GM12873 (cell line): ENCODE measurements at regions not wholly inside any gene's neighbourhood (a gene's known extent, or its start where the extent isn't known, plus 50 kb on each side); places are given as distances from the start of the nearest gene placed in this dataset.

ENCODE experiments used
- TF ChIP-seq, protein P1 (sequence below): IDR thresholded peaks from 2 replicates; pipeline ENCODE4 v1.5.1; 2012; ENCODE audit warnings: low read depth, mild to moderate bottlenecking, moderate library complexity, low read length, control low read depth; ENCODE audit not compliant: insufficient read depth; ENCODE audit errors: missing control alignments

DNA sequence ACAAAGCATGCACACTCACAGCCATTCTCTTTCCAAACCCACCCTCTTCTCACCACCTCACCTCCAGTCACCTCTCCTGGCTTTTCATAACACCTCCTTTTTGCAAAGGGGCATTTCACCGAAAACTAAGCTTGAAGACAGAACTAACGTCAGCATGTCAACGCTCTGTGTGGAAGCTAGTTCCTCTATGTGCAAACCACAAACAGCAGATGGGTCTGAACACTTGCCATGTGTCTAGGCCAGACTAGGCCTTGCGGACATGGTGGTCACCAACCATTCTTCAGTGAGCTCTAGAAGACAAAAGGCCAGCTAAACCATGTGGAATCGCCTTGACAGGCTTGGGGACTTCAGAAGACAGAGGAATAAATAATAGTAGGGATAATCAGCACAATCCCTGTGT is 148.5 kb downstream of the TXNL1 start:
- TF ChIP-seq, protein P1, sequence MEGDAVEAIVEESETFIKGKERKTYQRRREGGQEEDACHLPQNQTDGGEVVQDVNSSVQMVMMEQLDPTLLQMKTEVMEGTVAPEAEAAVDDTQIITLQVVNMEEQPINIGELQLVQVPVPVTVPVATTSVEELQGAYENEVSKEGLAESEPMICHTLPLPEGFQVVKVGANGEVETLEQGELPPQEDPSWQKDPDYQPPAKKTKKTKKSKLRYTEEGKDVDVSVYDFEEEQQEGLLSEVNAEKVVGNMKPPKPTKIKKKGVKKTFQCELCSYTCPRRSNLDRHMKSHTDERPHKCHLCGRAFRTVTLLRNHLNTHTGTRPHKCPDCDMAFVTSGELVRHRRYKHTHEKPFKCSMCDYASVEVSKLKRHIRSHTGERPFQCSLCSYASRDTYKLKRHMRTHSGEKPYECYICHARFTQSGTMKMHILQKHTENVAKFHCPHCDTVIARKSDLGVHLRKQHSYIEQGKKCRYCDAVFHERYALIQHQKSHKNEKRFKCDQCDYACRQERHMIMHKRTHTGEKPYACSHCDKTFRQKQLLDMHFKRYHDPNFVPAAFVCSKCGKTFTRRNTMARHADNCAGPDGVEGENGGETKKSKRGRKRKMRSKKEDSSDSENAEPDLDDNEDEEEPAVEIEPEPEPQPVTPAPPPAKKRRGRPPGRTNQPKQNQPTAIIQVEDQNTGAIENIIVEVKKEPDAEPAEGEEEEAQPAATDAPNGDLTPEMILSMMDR: no peak

DNA sequence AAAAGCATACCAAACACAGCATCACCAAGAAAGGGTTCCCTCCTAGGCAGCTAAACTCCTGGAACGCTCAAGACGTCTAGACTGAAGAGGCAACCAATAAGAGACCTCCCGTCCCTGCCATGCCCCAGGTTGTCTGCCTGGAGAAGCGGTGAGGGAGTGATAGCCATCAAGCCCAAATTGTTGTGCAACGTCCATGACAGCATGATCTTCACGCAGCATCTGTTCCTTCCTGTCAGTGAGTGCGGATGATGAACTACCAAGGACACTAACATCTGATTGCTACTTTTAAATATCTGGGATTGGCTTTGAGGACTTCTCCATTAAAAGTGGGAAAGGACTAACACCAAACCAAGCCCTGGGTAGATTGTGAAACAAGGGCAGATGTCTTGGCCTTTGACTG is 149.7 kb downstream of the TXNL1 start:
- TF ChIP-seq, protein P1: no peak

DNA sequence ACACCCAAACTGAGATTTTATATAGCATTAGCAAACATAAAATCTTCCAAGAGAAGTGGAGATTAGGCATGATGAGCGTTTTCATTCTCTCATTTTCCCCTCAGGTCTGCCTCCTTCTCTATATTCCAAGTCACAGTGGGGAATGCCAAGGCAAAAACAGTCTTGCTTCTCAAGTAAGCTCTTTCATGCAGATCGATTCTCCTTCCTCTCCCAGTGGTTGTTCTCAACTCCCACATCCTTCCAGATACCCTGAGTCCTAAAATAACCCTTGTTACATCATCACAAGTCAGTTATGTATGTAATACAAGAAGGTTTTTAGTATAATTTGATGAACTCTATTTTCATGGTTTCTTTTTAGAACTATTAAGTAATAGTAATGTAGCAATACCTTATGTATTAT is 150.6 kb downstream of the TXNL1 start:
- TF ChIP-seq, protein P1: no peak

DNA sequence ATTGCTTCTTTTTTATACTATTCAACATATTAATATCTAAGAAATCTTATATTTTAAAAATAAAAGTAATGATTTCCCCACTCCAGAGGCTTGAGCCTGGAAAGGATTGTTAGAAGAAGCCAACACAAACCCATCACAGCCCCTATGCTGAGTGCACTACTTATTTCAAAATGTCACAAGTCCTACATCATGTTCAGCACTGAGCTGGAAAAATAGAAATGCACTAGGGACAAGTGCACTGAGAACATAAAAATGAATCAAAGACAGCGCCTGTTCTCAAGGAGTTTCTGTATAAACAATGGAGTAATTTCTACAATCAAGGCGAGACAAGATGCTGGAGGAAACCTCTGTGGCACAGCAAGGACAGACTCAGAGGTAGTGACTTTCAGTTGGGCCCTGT is 155.0 kb downstream of the TXNL1 start:
- TF ChIP-seq, protein P1: no peak

DNA sequence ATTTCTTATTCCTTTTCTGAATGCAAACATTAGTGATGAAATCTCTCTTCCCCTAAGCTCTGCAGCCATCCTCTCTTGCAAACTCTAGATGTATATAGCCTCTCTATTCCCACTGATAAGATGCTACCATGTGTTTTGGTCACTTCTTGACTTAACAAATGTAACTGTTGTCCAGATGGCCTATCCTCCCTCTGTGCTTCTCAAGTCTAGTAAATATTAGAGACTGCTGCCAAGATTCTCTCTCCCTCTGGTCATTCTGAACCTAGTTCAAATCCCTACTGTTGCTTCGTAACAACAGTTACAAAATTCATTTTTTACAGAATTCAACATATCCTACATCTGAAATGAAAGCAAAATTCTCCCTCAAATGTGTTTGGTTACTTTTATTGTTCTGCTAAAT is 156.6 kb downstream of the TXNL1 start:
- TF ChIP-seq, protein P1: no peak

DNA sequence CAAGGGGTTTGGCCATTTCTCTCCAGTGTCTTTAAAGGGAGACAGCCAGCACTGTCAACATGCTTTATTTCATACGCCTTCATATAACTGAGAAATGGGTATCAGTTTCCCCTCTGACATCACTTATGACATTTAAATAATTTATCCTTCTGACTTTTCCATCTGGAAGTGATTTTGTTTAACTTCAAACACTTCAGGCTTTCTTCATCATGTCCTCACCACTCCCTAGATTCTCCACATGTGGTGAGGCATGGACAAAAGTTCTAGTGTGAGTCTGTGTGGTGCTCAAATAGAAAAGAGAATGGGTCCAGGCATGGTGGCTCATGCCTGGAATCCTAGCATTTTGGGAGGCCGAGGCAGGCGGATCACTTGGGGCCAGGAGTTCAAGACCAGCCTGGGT is 158.6 kb downstream of the TXNL1 start:
- TF ChIP-seq, protein P1: no peak

DNA sequence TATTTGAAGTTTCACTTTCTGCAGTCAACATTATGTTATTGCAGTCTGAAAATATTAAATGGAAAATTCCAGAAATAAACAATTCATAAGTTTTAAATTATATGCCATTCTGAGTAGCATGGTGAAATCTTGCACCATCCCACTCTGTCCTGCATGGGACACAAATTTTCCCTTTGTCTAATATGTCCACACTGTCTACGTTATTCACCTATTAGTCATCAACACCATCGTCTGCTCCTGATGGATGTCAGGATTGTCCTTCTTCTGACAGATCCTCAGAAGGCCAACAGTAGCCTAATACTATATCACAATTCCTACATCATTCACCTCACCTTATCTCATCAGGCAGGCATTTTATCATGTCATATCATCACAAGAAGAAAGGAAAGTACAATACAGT is 163.1 kb downstream of the TXNL1 start:
- TF ChIP-seq, protein P1: no peak

DNA sequence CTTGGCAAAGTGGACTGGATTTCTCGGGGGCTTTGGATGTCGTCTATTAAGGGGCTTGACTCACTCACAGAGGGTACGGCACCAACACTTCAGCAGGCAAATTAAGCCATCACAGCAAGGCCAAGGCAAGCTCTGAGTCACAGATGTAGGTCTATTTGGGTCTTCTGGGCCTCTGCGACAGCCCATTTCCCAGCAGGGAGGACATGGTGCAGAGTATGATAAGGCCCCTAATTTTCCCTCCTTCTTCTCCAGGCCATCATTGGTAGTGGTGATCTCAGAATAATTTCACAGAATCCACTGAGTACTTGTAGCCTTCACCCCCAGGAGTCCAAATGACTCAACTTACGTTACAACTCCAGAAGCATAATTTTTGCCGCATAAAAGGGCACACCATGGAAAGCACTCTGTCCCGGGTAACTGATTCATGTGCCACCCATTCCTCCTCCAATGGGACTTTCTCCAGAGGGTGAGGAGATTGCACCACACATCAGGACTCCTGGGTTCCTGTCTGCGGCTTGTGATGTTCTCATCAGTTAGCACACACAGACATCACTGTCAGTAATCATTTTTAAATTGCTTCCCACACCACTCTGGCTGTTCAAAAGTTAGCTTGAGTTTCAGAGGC is 164.9 kb downstream of the TXNL1 start:
- TF ChIP-seq, protein P1: no peak
